Neural progenitor cell (in vitro differentiated cells): ENCODE measurements at regions not wholly inside any gene's neighbourhood (a gene's known extent, or its start where the extent isn't known, plus 50 kb on each side); places are given as distances from the start of the nearest gene placed in this dataset.

Experiments
- CTCF ChIP-seq: fragments of 200-600 bp; sonication (generic); IDR thresholded peaks from 2 replicates; pipeline ENCODE4 v1.5.1; 2017; ENCODE audit warnings: antibody characterized with exemption, mild to moderate bottlenecking
- EZH2 ChIP-seq: fragments of 200-600 bp; sonication (generic); IDR thresholded peaks from 2 replicates; pipeline ENCODE4 v1.6.1; 2017; ENCODE audit warnings: antibody characterized with exemption, mild to moderate bottlenecking, moderate library complexity

GRCh38 chr1:79375352-79375751, 368.8 kb upstream of the ADGRL4 start:
- TF ChIP-seq CTCF (no peak), EZH2 (no peak)
